Fibroblast of the conjunctiva (primary cell): ENCODE measurements at regions not wholly inside any gene's neighbourhood (a gene's known extent, or its start where the extent isn't known, plus 50 kb on each side); places are given as distances from the start of the nearest gene placed in this dataset.
"Not testable (repeated sequence)": the region's sequence is repeated elsewhere in the genome, so short reads cannot be mapped to it uniquely, and the experiment has no call there.

Experiments used
- DNase-seq: peaks from one replicate; pipeline ENCODE4 v3.0.0-alpha.2; 2010; ENCODE audit warnings: low read depth

- no peak for DNase-seq
These were observed 54.9 kb upstream of the NLGN1 start for GRCh38 chr3:173342679-173343078.

- no peak for DNase-seq
These were observed 56.9 kb upstream of the NLGN1 start for GRCh38 chr3:173340626-173341025.

- no peak for DNase-seq
These were observed 61.3 kb upstream of the NLGN1 start for GRCh38 chr3:173336261-173336660.

GRCh38 chr3:173306110-173306509 is 91.4 kb upstream of the NLGN1 start:
- no peak for DNase-seq

- DNase-seq = no peak
These were observed 93.3 kb upstream of the NLGN1 start for GRCh38 chr3:173304182-173304800.

- no peak for DNase-seq
These were observed 95.9 kb upstream of the NLGN1 start for GRCh38 chr3:173301647-173302046.

- no peak for DNase-seq
These were observed 108.5 kb upstream of the NLGN1 start for GRCh38 chr3:173289072-173289471.

GRCh38 chr3:173287361-173287760 is 110.2 kb upstream of the NLGN1 start:
- DNase-seq = no peak

- not testable (repeated sequence) for DNase-seq
These were observed 111.0 kb upstream of the NLGN1 start for GRCh38 chr3:173286507-173286906.

GRCh38 chr3:173284301-173284700 is 113.2 kb upstream of the NLGN1 start:
- no peak for DNase-seq

GRCh38 chr3:173275740-173276139 is 121.8 kb upstream of the NLGN1 start:
- DNase-seq = no peak

GRCh38 chr3:173273838-173274237 is 123.7 kb upstream of the NLGN1 start:
- DNase-seq = no peak

- no peak for DNase-seq
These were observed 127.7 kb upstream of the SPATA16 start for GRCh38 chr3:173268781-173269180.

- DNase-seq = no peak
These were observed 126.7 kb upstream of the SPATA16 start for GRCh38 chr3:173267716-173268115.

GRCh38 chr3:173266441-173266840 is 125.4 kb upstream of the SPATA16 start:
- no peak for DNase-seq

GRCh38 chr3:173258697-173259096 is 117.7 kb upstream of the SPATA16 start:
- no peak for DNase-seq

- no peak for DNase-seq
These were observed 116.8 kb upstream of the SPATA16 start for GRCh38 chr3:173257797-173258196.

- no peak for DNase-seq
These were observed 114.5 kb upstream of the SPATA16 start for GRCh38 chr3:173255555-173255954.

GRCh38 chr3:173253471-173253870 is 112.4 kb upstream of the SPATA16 start:
- DNase-seq = no peak

- DNase-seq = no peak
These were observed 108.4 kb upstream of the SPATA16 start for GRCh38 chr3:173249457-173249856.

- no peak for DNase-seq
These were observed 100.7 kb upstream of the SPATA16 start for GRCh38 chr3:173241727-173242126.

GRCh38 chr3:173238091-173238490 is 97.1 kb upstream of the SPATA16 start:
- DNase-seq = no peak

- no peak for DNase-seq
These were observed 84.3 kb upstream of the SPATA16 start for GRCh38 chr3:173225351-173225750.

- no peak for DNase-seq
These were observed 80.0 kb upstream of the SPATA16 start for GRCh38 chr3:173221010-173221409.

- DNase-seq = peak; percentile 0
These were observed 76.1 kb upstream of the SPATA16 start for GRCh38 chr3:173217127-173217526.
